H1 (cell line): ENCODE measurements at regions not wholly inside any gene's neighbourhood (a gene's known extent, or its start where the extent isn't known, plus 50 kb on each side); places are given as distances from the start of the nearest gene placed in this dataset.

Experiments
- CTCF ChIA-PET: fragments of 300-600 bp; sonication (Branson Sonifier 250); formaldehyde crosslinking; loops from one replicate; lab custom pipeline; 2021; ENCODE audit not compliant: partially characterized antibody; lab: Charles Lee
- POLR2A ChIA-PET: fragments of 300-600 bp; sonication (Branson Sonifier 250); formaldehyde crosslinking; loops from one replicate; lab custom pipeline; 2021; ENCODE audit warnings: inconsistent platforms; ENCODE audit not compliant: partially characterized antibody; lab: Charles Lee
- DNase-seq, 2 experiments: peaks; one replicate each; pipeline versions ENCODE4 v3.0.0 to v3.0.0-alpha.2; 2010 to 2022; ENCODE audit warnings: low spot score in 2 of 2, low read depth in 1 of 2, mixed read lengths in 1 of 2
- FAIRE-seq: peaks from 2 replicates; lab custom pipeline; 2011; peaks lifted over from hg19 to GRCh38; lab: Jason Lieb, UNC
- H2AFZ ChIP-seq: 2 replicates; pipeline ENCODE4 v1.8.1; 2012; ENCODE audit warnings: low read length, inconsistent platforms
- H2AK5ac ChIP-seq: 2 replicates; pipeline ENCODE4 v1.6.1; 2013; ENCODE audit warnings: low read depth, low read length
- H2BK120ac ChIP-seq: replicated peaks from 2 replicates; pipeline ENCODE3; 2013; ENCODE audit warnings: low read depth, low read length, inconsistent platforms
- H2BK12ac ChIP-seq: 2 replicates; pipeline ENCODE4 v1.6.1; 2013; ENCODE audit warnings: low read depth, low read length
- H2BK15ac ChIP-seq: 2 replicates; pipeline ENCODE4 v1.6.1; 2013; ENCODE audit warnings: low read length
- H2BK20ac ChIP-seq: 2 replicates; pipeline ENCODE4 v1.6.1; 2013; ENCODE audit warnings: low read length
- H2BK5ac ChIP-seq: 2 replicates; pipeline ENCODE4 v1.6.1; 2013; ENCODE audit warnings: low read depth, low read length
- H3K14ac ChIP-seq: 2 replicates; pipeline ENCODE4 v1.6.1; 2013; ENCODE audit warnings: inconsistent platforms; ENCODE audit not compliant: insufficient read length
- H3K18ac ChIP-seq: 2 replicates; pipeline ENCODE4 v1.6.1; 2013; ENCODE audit warnings: low read length; ENCODE audit errors: extremely low read depth
- H3K23ac ChIP-seq: 2 replicates; pipeline ENCODE4 v1.6.1; 2013; ENCODE audit warnings: inconsistent platforms; ENCODE audit not compliant: insufficient read length
- H3K23me2 ChIP-seq: 2 replicates; pipeline ENCODE4 v1.6.1; 2013; ENCODE audit warnings: low read depth, low read length
- H3K27ac ChIP-seq: 2 replicates; pipeline ENCODE4 v1.6.1; 2011; ENCODE audit warnings: low read depth, low read length, inconsistent platforms
- H3K27me3 ChIP-seq, 4 experiments: replicated peaks in 1 of 4; 1 replicate in 1 of 4; 2 replicates in 3 of 4; pipeline versions ENCODE4 v1.6.1 to v1.8.1; 2011 to 2013; ENCODE audit warnings: low read length in 3 of 4, mild to moderate bottlenecking in 3 of 4, inconsistent platforms in 2 of 4, mixed read lengths in 2 of 4, moderate library complexity in 1 of 4; ENCODE audit not compliant: control insufficient read depth in 3 of 4, insufficient read depth in 3 of 4; ENCODE audit errors: extremely low read depth in 1 of 4
- H3K36me3 ChIP-seq, 4 experiments: 2 replicates each; pipeline versions ENCODE4 v1.6.1 to v1.8.1; 2011 to 2013; ENCODE audit warnings: mild to moderate bottlenecking in 4 of 4, low read length in 3 of 4, moderate library complexity in 2 of 4, control low read depth in 1 of 4, inconsistent platforms in 1 of 4; ENCODE audit not compliant: insufficient read depth in 4 of 4, control insufficient read depth in 2 of 4
- H3K4ac ChIP-seq: replicated peaks from 2 replicates; pipeline ENCODE3; 2013; ENCODE audit warnings: low read length, low read depth, mixed read lengths, inconsistent platforms; ENCODE audit not compliant: insufficient read length
- H3K4me1 ChIP-seq, 4 experiments: replicated peaks in 1 of 4; 1 replicate in 1 of 4; 2 replicates in 3 of 4; pipeline versions ENCODE4 v1.6.1 to v1.8.1; 2011 to 2013; ENCODE audit warnings: low read length in 3 of 4, inconsistent platforms in 2 of 4, mixed read lengths in 1 of 4; ENCODE audit not compliant: insufficient read depth in 4 of 4, control insufficient read depth in 3 of 4
- H3K4me2 ChIP-seq, 2 experiments: 2 replicates each; pipeline versions ENCODE4 v1.6.1 to v1.8.1; 2011 to 2013; ENCODE audit warnings: low read depth in 2 of 2, low read length in 2 of 2, control low read depth in 1 of 2, inconsistent platforms in 1 of 2, mild to moderate bottlenecking in 1 of 2; ENCODE audit not compliant: insufficient read depth in 1 of 2
- H3K4me3 ChIP-seq, 4 experiments: fragments of 200-600, 300-600 bp in 1 of 4; sonication (generic), shearing (Covaris generic), sonication (Bioruptor Twin) in 1 of 4; 2 replicates each; pipeline versions ENCODE4 v1.5.1 to v1.8.1; 2011 to 2016; ENCODE audit warnings: low read length in 4 of 4, low read depth in 3 of 4, control low read depth in 2 of 4, inconsistent platforms in 2 of 4, mild to moderate bottlenecking in 2 of 4, mixed read lengths in 1 of 4, moderate library complexity in 1 of 4; ENCODE audit not compliant: insufficient read depth in 2 of 4; ENCODE audit errors: extremely low read depth in 1 of 4
- H3K56ac ChIP-seq: replicated peaks from 2 replicates; pipeline ENCODE3; 2013; ENCODE audit warnings: low read depth, mild to moderate bottlenecking, mixed read lengths, low read length, inconsistent platforms; ENCODE audit not compliant: insufficient read length
- H3K79me1 ChIP-seq: 2 replicates; pipeline ENCODE4 v1.6.1; 2013; ENCODE audit warnings: low read depth, low read length, control low read depth
- H3K79me2 ChIP-seq, 2 experiments: 2 replicates each; pipeline versions ENCODE4 v1.6.1 to v1.8.1; 2012 to 2013; ENCODE audit warnings: low read length in 2 of 2, mild to moderate bottlenecking in 2 of 2, inconsistent platforms in 1 of 2; ENCODE audit not compliant: insufficient read depth in 2 of 2, control insufficient read depth in 1 of 2
- H3K9ac ChIP-seq, 4 experiments: replicated peaks in 1 of 4; 1 replicate in 1 of 4; 2 replicates in 3 of 4; pipeline versions ENCODE4 v1.6.1 to v1.8.1; 2011 to 2013; ENCODE audit warnings: low read depth in 3 of 4, low read length in 3 of 4, control low read depth in 2 of 4, mild to moderate bottlenecking in 2 of 4, moderate library complexity in 2 of 4, inconsistent platforms in 1 of 4; ENCODE audit errors: extremely low read depth in 1 of 4
- H3K9me3 ChIP-seq, 2 experiments: 2 replicates each; pipeline versions ENCODE4 v1.6.1 to v1.8.1; 2012 to 2013; ENCODE audit warnings: mild to moderate bottlenecking in 2 of 2, moderate library complexity in 2 of 2, control low read depth in 1 of 2, inconsistent platforms in 1 of 2, low read depth in 1 of 2, low read length in 1 of 2, mixed read lengths in 1 of 2; ENCODE audit not compliant: insufficient read depth in 2 of 2
- H4K20me1 ChIP-seq, 2 experiments: replicated peaks in 1 of 2; 2 replicates each; pipeline versions ENCODE3 to v1.8.1; 2011 to 2013; ENCODE audit warnings: inconsistent platforms in 2 of 2, low read length in 2 of 2, mild to moderate bottlenecking in 1 of 2; ENCODE audit not compliant: insufficient read depth in 2 of 2, control insufficient read depth in 1 of 2
- H4K5ac ChIP-seq: 2 replicates; pipeline ENCODE4 v1.6.1; 2013; ENCODE audit warnings: low read length, low read depth, mixed read lengths, inconsistent platforms; ENCODE audit not compliant: insufficient read length
- H4K8ac ChIP-seq: 2 replicates; pipeline ENCODE4 v1.8.0; 2013; ENCODE audit warnings: mild to moderate bottlenecking, moderate library complexity, low read length, inconsistent platforms; ENCODE audit not compliant: insufficient read depth; ENCODE audit errors: extremely low read depth
- H4K91ac ChIP-seq: replicated peaks from 2 replicates; pipeline ENCODE3; 2013; ENCODE audit warnings: low read length, mixed read lengths, inconsistent platforms; ENCODE audit not compliant: insufficient read length
- CBX5 ChIP-seq: fragments of 300-800, 300-1000 bp; sonication (generic); IDR thresholded peaks from 2 replicates; pipeline ENCODE4 v1.7.1; 2016; ENCODE audit warnings: antibody characterized with exemption, low read length, low read depth
- CBX8 ChIP-seq: fragments of 300-800, 300-1000 bp; sonication (generic); IDR thresholded peaks from 2 replicates; pipeline ENCODE4 v1.7.1; 2016; ENCODE audit warnings: low read depth, low read length, borderline replicate concordance
- EZH2 ChIP-seq: fragments of 200-600 bp; sonication (generic); IDR thresholded peaks from 2 replicates; pipeline ENCODE4 v1.7.1; 2012; ENCODE audit warnings: low read depth, mild to moderate bottlenecking, moderate library complexity, low read length, inconsistent platforms; ENCODE audit not compliant: severe bottlenecking
- GTF2F1 ChIP-seq: IDR thresholded peaks from 2 replicates; pipeline ENCODE4 v1.6.1; 2012; ENCODE audit warnings: low read depth, low read length, improper control_type of control experiment, borderline replicate concordance
- HDAC2 ChIP-seq, 2 experiments: fragments of 300-600 bp in 1 of 2; sonication (generic) in 1 of 2; IDR thresholded peaks; 2 replicates each; pipeline ENCODE4 v1.6.1; 2011 to 2012; ENCODE audit warnings: low read depth in 2 of 2, low read length in 2 of 2, mild to moderate bottlenecking in 2 of 2, moderate library complexity in 2 of 2, borderline replicate concordance in 1 of 2, inconsistent platforms in 1 of 2
- WGBS, 2 experiments: shearing (Covaris generic) in 1 of 2; methylation state at CpG; one replicate each; pipeline versions ENCODE4 v1.1.6 to v1.1.7; 2013 to 2015; ENCODE audit warnings: low lambda C conversion rate in 2 of 2, mixed read lengths in 2 of 2, inconsistent platforms in 1 of 2, low coverage in 1 of 2, missing lambda C conversion rate in 1 of 2; ENCODE audit not compliant: insufficient replicate concordance in 2 of 2, insufficient coverage in 1 of 2, insufficient read length in 1 of 2; ENCODE audit errors: extremely low coverage in 1 of 2, missing lambda C conversion rate in 1 of 2; 5-methylcytosine and 5-hydroxymethylcytosine counted together

- H3K79me2 ChIP-seq = no peaks in the 10 kb centered on the region
- H4K20me1 ChIP-seq = no peaks in the 10 kb centered on the region
- no peak overlapping the region for H2AFZ ChIP-seq
- H2BK120ac ChIP-seq = no peak overlapping the region
- no peak overlapping the region for H2BK20ac ChIP-seq
- CTCF ChIA-PET = interaction anchor here (1.2 to 2.8 kb wide), 2 partner anchors 12 to 95 kb away, joined by 3 to 9 read pairs; no protein-coding TSS in a partner anchor
- no peak overlapping the region for H2AK5ac ChIP-seq
- H3K4me1 ChIP-seq = no peaks in the 10 kb centered on the region
- H3K4me2 ChIP-seq = no peak overlapping the region
- H4K8ac ChIP-seq = no peak overlapping the region
- H3K23ac ChIP-seq = no peak overlapping the region
- H3K23me2 ChIP-seq = no peaks in the 10 kb centered on the region
- no peak overlapping the region for H3K27ac ChIP-seq
- H3K79me1 ChIP-seq = no peaks in the 10 kb centered on the region
- FAIRE-seq (no peak), DNase-seq (no peak)
- no peaks in the 10 kb centered on the region for H3K36me3 ChIP-seq
- no peak overlapping the region for H2BK15ac ChIP-seq
- no peak overlapping the region for H3K4ac ChIP-seq
- H3K14ac ChIP-seq = no peak overlapping the region
- no peak overlapping the region for H3K9ac ChIP-seq
- H2BK5ac ChIP-seq = no peak overlapping the region
- no peaks in the 10 kb centered on the region for H3K9me3 ChIP-seq
- WGBS, 2 experiments = 83% methylated on average over 5 of the region's 5 CpGs; no CpG with 5 or more reads in 1 of the 2 experiments
- H3K56ac ChIP-seq = no peak overlapping the region
- H3K4me3 ChIP-seq = no peak overlapping the region
- H3K27me3 ChIP-seq = peaks cover 0 to 1% (median 0%) of the 10 kb centered on the region in 4 experiments; a peak in 1 of 7 replicates
- no peak overlapping the region for H3K18ac ChIP-seq
- no peak overlapping the region for H4K91ac ChIP-seq
- H2BK12ac ChIP-seq = no peak overlapping the region
- no peak overlapping the region for H4K5ac ChIP-seq
- POLR2A ChIA-PET = no interaction called here
- TF ChIP-seq EZH2 (no peak), CBX8 (no peak), GTF2F1 (no peak), HDAC2 (IDR thresholded peaks at IDR 0.05; ENCODE audit: borderline replicate concordance in 1 of 2, low read depth in 2 of 2, low read length in 2 of 2) (no peak), CBX5 (no peak)
These were observed 163.1 kb downstream of the RPLP1 start for GRCh38 chr15:69615736-69616135.
